ENCODE measurements at regions not wholly inside any gene's neighbourhood (a gene's known extent, or its start where the extent isn't known, plus 50 kb on each side); places are given as distances from the start of the nearest gene placed in this dataset.

GRCh38 chr4:33737726-33738125, 2506.6 kb downstream of the ARAP2 start:
- TF ChIP-seq POLR2A (IDR thresholded peaks at IDR 0.05) = no peak
- no peak for TF ChIP-seq POLR2AphosphoS5 (IDR thresholded peaks at IDR 0.05)
